HG02571 (cell line): ENCODE measurements at regions not wholly inside any gene's neighbourhood (a gene's known extent, or its start where the extent isn't known, plus 50 kb on each side); places are given as distances from the start of the nearest gene placed in this dataset.
"Not testable (repeated sequence)": the region's sequence is repeated elsewhere in the genome, so short reads cannot be mapped to it uniquely, and the experiment has no call there.

Experiments
- ATAC-seq: cut with Tn5 transposase; IDR thresholded peaks from one replicate; pipeline ENCODE4 v1.9.1; 2021; ENCODE audit warnings: mild to moderate bottlenecking, moderate library complexity; ENCODE audit not compliant: unreplicated experiment

- ATAC-seq, result no peak
Observed at GRCh38 chr12:75656648-75657047, 145.2 kb upstream of the KRR1 start.

GRCh38 chr12:75656210-75656609, 144.8 kb upstream of the KRR1 start:
- ATAC-seq, result no peak

GRCh38 chr12:75655315-75655806, 144.0 kb upstream of the KRR1 start:
- ATAC-seq, result peak; percentile 58

GRCh38 chr12:75651342-75651695, 139.9 kb upstream of the KRR1 start:
- no peak for ATAC-seq

GRCh38 chr12:75650595-75651341, 139.4 kb upstream of the KRR1 start:
- ATAC-seq, result no peak

GRCh38 chr12:75650100-75650499, 138.7 kb upstream of the KRR1 start:
- no peak for ATAC-seq

- ATAC-seq, result no peak
Observed at GRCh38 chr12:75648856-75649255, 137.4 kb upstream of the KRR1 start.

GRCh38 chr12:75646329-75647210, 135.2 kb upstream of the KRR1 start:
- no peak for ATAC-seq

- ATAC-seq, result no peak
Observed at GRCh38 chr12:75644472-75645072, 133.2 kb upstream of the KRR1 start.

- ATAC-seq, result not testable (repeated sequence)
Observed at GRCh38 chr12:75643119-75643518, 131.7 kb upstream of the KRR1 start.

- ATAC-seq, result no peak
Observed at GRCh38 chr12:75642226-75642625, 130.8 kb upstream of the KRR1 start.

- peak; percentile 100 for ATAC-seq
Observed at GRCh38 chr12:75641031-75641780, 129.8 kb upstream of the KRR1 start.

GRCh38 chr12:75638792-75639191, 127.4 kb upstream of the KRR1 start:
- no peak for ATAC-seq

GRCh38 chr12:75636607-75637006, 125.2 kb upstream of the KRR1 start:
- no peak for ATAC-seq

GRCh38 chr12:75635606-75636444, 124.4 kb upstream of the KRR1 start:
- ATAC-seq, result no peak

GRCh38 chr12:75634244-75635222, 123.1 kb upstream of the KRR1 start:
- ATAC-seq, result no peak

- ATAC-seq, result no peak
Observed at GRCh38 chr12:75633789-75634188, 122.4 kb upstream of the KRR1 start.

- no peak for ATAC-seq
Observed at GRCh38 chr12:75632442-75632841, 121.0 kb upstream of the KRR1 start.

GRCh38 chr12:75631831-75632230, 120.4 kb upstream of the KRR1 start:
- no peak for ATAC-seq
